ENCODE measurements at regions not wholly inside any gene's neighbourhood (a gene's known extent, or its start where the extent isn't known, plus 50 kb on each side); places are given as distances from the start of the nearest gene placed in this dataset.

GRCh38 chr9:108617676-108618075, 238.1 kb downstream of the ACTL7B start:
- DNase-seq (ENCODE audit: low spot score) (no peak), ATAC-seq (ENCODE audit: low read depth) (no peak)
- peaks cover 4% of the 10 kb centered on the region for H3K4me1 ChIP-seq (ENCODE audit: insufficient read depth, poor library complexity, severe bottlenecking)
- no peak overlapping the region for H3K4me3 ChIP-seq (ENCODE audit: severe bottlenecking)
- TF ChIP-seq CTCF (IDR thresholded peaks at IDR 0.05; ENCODE audit: poor library complexity, severe bottlenecking), result no peak
- no peaks in the 10 kb centered on the region for H3K9me3 ChIP-seq (ENCODE audit: severe bottlenecking)
- no peaks in the 10 kb centered on the region for H3K36me3 ChIP-seq (ENCODE audit: low read depth)
- H3K27me3 ChIP-seq (ENCODE audit: insufficient read depth, poor library complexity, severe bottlenecking), result no peaks in the 10 kb centered on the region
- H3K27ac ChIP-seq (ENCODE audit: poor library complexity, severe bottlenecking), result no peak overlapping the region

- DNase-seq (ENCODE audit: low spot score) (no peak), ATAC-seq (ENCODE audit: low read depth) (no peak)
- Histone ChIP-seq H3K36me3 (ENCODE audit: low read depth) (no peaks in the 10 kb centered on the region), H3K4me1 (ENCODE audit: insufficient read depth, poor library complexity, severe bottlenecking) (no peaks in the 10 kb centered on the region), H3K27ac (ENCODE audit: poor library complexity, severe bottlenecking) (no peak overlapping the region), H3K9me3 (ENCODE audit: severe bottlenecking) (no peaks in the 10 kb centered on the region), H3K27me3 (ENCODE audit: insufficient read depth, poor library complexity, severe bottlenecking) (no peaks in the 10 kb centered on the region), H3K4me3 (ENCODE audit: severe bottlenecking) (no peak overlapping the region)
- no peak for TF ChIP-seq CTCF (IDR thresholded peaks at IDR 0.05; ENCODE audit: poor library complexity, severe bottlenecking)
Measured at GRCh38 chr9:108615152-108615551, 240.6 kb downstream of the ACTL7B start.

- ATAC-seq (ENCODE audit: low read depth) (no peak), DNase-seq (ENCODE audit: low spot score) (no peak)
- no peak for TF ChIP-seq CTCF (IDR thresholded peaks at IDR 0.05; ENCODE audit: poor library complexity, severe bottlenecking)
- Histone ChIP-seq H3K4me3 (ENCODE audit: severe bottlenecking) (no peak overlapping the region), H3K9me3 (ENCODE audit: severe bottlenecking) (no peaks in the 10 kb centered on the region), H3K4me1 (ENCODE audit: insufficient read depth, poor library complexity, severe bottlenecking) (no peaks in the 10 kb centered on the region), H3K27me3 (ENCODE audit: insufficient read depth, poor library complexity, severe bottlenecking) (no peaks in the 10 kb centered on the region), H3K27ac (ENCODE audit: poor library complexity, severe bottlenecking) (no peak overlapping the region), H3K36me3 (ENCODE audit: low read depth) (no peaks in the 10 kb centered on the region)
Measured at GRCh38 chr9:108612513-108612912, 243.3 kb downstream of the ACTL7B start.

GRCh38 chr9:108609897-108610253, 245.9 kb downstream of the ACTL7B start:
- DNase-seq (ENCODE audit: low spot score), result no peak
- Histone ChIP-seq H3K27ac (ENCODE audit: poor library complexity, severe bottlenecking) (no peak overlapping the region), H3K27me3 (ENCODE audit: insufficient read depth, poor library complexity, severe bottlenecking) (no peaks in the 10 kb centered on the region), H3K4me3 (ENCODE audit: severe bottlenecking) (no peak overlapping the region), H3K9me3 (ENCODE audit: severe bottlenecking) (no peaks in the 10 kb centered on the region), H3K4me1 (ENCODE audit: insufficient read depth, poor library complexity, severe bottlenecking) (no peaks in the 10 kb centered on the region), H3K36me3 (ENCODE audit: low read depth) (no peaks in the 10 kb centered on the region)
- ATAC-seq (ENCODE audit: low read depth), result no peak
- no peak for TF ChIP-seq CTCF (IDR thresholded peaks at IDR 0.05; ENCODE audit: poor library complexity, severe bottlenecking)

GRCh38 chr9:108609227-108609896, 246.4 kb downstream of the ACTL7B start:
- H3K27me3 ChIP-seq (ENCODE audit: insufficient read depth, poor library complexity, severe bottlenecking), result no peaks in the 10 kb centered on the region
- no peaks in the 10 kb centered on the region for H3K4me1 ChIP-seq (ENCODE audit: insufficient read depth, poor library complexity, severe bottlenecking)
- H3K4me3 ChIP-seq (ENCODE audit: severe bottlenecking), result no peak overlapping the region
- no peaks in the 10 kb centered on the region for H3K9me3 ChIP-seq (ENCODE audit: severe bottlenecking)
- DNase-seq (ENCODE audit: low spot score) (no peak), ATAC-seq (ENCODE audit: low read depth) (no peak)
- H3K36me3 ChIP-seq (ENCODE audit: low read depth), result no peaks in the 10 kb centered on the region
- no peak overlapping the region for H3K27ac ChIP-seq (ENCODE audit: poor library complexity, severe bottlenecking)
- TF ChIP-seq CTCF (IDR thresholded peaks at IDR 0.05; ENCODE audit: poor library complexity, severe bottlenecking), result no peak

All from RWPE2 (cell line).